ENCODE measurements at regions not wholly inside any gene's neighbourhood (a gene's known extent, or its start where the extent isn't known, plus 50 kb on each side); places are given as distances from the start of the nearest gene placed in this dataset.

- H3K27ac ChIP-seq = no peak overlapping the region
- ATAC-seq (no peak), DNase-seq (no peak), FAIRE-seq (no peak)
- intact Hi-C loops (cut with DNase I) = loop anchor here in 1 of 3 donors (10.0 kb wide), 1 partner anchor 254 kb away; no protein-coding TSS in a partner anchor
- no peak overlapping the region for H3K4me3 ChIP-seq
- TF ChIP-seq, protein P1, sequence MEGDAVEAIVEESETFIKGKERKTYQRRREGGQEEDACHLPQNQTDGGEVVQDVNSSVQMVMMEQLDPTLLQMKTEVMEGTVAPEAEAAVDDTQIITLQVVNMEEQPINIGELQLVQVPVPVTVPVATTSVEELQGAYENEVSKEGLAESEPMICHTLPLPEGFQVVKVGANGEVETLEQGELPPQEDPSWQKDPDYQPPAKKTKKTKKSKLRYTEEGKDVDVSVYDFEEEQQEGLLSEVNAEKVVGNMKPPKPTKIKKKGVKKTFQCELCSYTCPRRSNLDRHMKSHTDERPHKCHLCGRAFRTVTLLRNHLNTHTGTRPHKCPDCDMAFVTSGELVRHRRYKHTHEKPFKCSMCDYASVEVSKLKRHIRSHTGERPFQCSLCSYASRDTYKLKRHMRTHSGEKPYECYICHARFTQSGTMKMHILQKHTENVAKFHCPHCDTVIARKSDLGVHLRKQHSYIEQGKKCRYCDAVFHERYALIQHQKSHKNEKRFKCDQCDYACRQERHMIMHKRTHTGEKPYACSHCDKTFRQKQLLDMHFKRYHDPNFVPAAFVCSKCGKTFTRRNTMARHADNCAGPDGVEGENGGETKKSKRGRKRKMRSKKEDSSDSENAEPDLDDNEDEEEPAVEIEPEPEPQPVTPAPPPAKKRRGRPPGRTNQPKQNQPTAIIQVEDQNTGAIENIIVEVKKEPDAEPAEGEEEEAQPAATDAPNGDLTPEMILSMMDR (IDR thresholded peaks at IDR 0.05) = no peak
- 11 to 13% methylated on average over 1 of the region's 1 CpG for WGBS, 2 donors
- H3K36me3 ChIP-seq = no peaks in the 10 kb centered on the region
- H3K9me3 ChIP-seq = no peaks in the 10 kb centered on the region
- H3K27me3 ChIP-seq = no peaks in the 10 kb centered on the region
- H3K4me1 ChIP-seq = peaks cover 0 to 5% (median 2%) of the 10 kb centered on the region in 3 donors
These were observed 119.5 kb downstream of the MAB21L3 start for GRCh38 chr1:116230712-116231111.

DNA sequence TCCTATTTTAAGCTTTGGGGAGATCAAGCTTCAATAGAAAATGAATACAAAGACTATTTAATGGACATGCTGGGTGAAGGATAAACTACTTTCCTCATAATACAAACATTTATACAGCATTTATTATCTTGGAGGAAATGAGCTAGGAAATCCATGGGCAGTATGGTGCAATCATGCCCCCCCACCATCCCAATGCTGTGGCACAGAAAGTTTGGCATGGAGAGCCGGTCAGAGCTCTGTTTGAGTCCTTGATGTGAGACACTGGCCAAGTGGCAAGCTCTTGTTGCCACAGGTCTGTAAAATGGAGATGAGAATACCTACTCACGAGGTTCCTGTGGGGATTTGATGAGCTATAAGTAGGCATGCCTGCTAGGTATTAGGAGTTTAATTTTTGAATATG is 120.6 kb downstream of the MAB21L3 start:
- peak in 2 of 6 donors; percentile 28 to 55 for DNase-seq
- WGBS, 2 donors = 45 to 53% methylated on average over 2 of the region's 2 CpGs
- H3K27me3 ChIP-seq = no peaks in the 10 kb centered on the region
- H3K9me3 ChIP-seq = no peaks in the 10 kb centered on the region
- FAIRE-seq = no peak
- intact Hi-C loops (cut with DNase I) = loop anchor here in 1 of 3 donors (10.0 kb wide), 1 partner anchor 253 kb away; no protein-coding TSS in a partner anchor
- no peak overlapping the region for H3K4me3 ChIP-seq
- no peak overlapping the region for H3K27ac ChIP-seq
- ATAC-seq = peak; percentile 50 to 78 (median 75)
- H3K36me3 ChIP-seq = no peaks in the 10 kb centered on the region
- peaks cover 0 to 5% (median 2%) of the 10 kb centered on the region in 3 donors for H3K4me1 ChIP-seq
- TF ChIP-seq, protein P1 (IDR thresholded peaks at IDR 0.05) = no peak

DNA sequence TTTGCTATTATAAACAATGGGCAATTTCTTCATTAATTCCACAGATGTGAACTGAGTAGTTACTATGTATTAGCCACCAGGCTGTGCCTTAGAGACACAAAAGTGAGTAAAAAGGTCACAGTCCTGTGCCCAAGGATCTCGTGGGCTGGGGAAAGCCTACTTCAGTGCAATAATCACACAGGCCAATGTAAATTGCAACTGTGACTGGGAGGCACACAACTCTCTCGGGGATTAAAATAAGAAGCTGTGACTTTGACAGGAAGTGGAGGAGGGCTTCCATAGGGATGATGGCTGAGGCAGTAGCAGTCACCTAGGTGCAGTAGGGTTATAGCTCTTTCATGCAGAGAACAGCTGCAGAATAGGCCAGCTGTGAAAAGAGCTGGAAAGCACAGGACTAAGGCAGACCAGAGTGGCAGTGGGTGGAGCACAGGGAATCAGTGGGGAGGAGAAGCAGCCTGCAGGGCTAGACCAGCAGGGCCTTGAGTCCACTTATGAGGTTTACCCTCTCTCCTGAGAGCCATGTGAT is 121.9 kb downstream of the MAB21L3 start:
- FAIRE-seq (no peak), DNase-seq (peak in 2 of 6 donors; percentile 30 to 31), ATAC-seq (peak; percentile 69 to 94 (median 83))
- TF ChIP-seq, protein P1 (IDR thresholded peaks at IDR 0.05) = no peak
- Histone ChIP-seq H3K36me3 (no peaks in the 10 kb centered on the region), H3K4me1 (peaks cover 0 to 5% (median 2%) of the 10 kb centered on the region in 3 donors), H3K9me3 (no peaks in the 10 kb centered on the region), H3K27ac (no peak overlapping the region), H3K27me3 (no peaks in the 10 kb centered on the region), H3K4me3 (no peak overlapping the region)
- intact Hi-C loops (cut with DNase I) = loop anchor here in 1 of 3 donors (10.0 kb wide), 1 partner anchor 252 kb away; no protein-coding TSS in a partner anchor
- 23% methylated on average over 2 of the region's 2 CpGs for WGBS, 2 donors

DNA sequence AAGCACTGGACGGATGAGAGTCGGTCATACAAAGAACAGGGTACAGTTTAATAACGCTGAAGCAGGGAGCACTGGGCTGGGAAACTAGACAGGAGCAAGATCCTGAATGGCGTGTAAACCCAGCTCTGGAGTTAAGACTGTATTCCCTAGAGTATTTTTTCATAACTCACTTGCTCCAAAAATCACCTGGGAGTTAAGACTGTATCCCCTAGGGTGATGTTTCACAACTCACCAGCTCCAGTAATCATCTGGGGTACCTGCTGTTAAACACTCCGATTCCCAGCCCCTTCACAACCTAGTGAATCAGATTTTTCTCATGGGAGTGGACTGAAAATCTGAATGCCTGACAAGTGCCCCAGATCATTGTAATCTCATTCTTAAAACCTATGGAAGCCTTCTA is 123.2 kb downstream of the MAB21L3 start:
- intact Hi-C loops (cut with DNase I) = loop anchor here in 1 of 3 donors (10.0 kb wide), 1 partner anchor 250 kb away; no protein-coding TSS in a partner anchor
- H3K36me3 ChIP-seq = no peaks in the 10 kb centered on the region
- H3K4me3 ChIP-seq = no peak overlapping the region
- peaks cover 0 to 5% (median 2%) of the 10 kb centered on the region in 3 donors for H3K4me1 ChIP-seq
- FAIRE-seq (no peak), ATAC-seq (no peak), DNase-seq (no peak)
- no peak overlapping the region for H3K27ac ChIP-seq
- no peaks in the 10 kb centered on the region for H3K9me3 ChIP-seq
- H3K27me3 ChIP-seq = no peaks in the 10 kb centered on the region
- WGBS, 2 donors = 93% methylated on average over 5 of the region's 5 CpGs
- TF ChIP-seq, protein P1 (IDR thresholded peaks at IDR 0.05) = no peak

- no peaks in the 10 kb centered on the region for H3K27me3 ChIP-seq
- TF ChIP-seq, protein P1 (IDR thresholded peaks at IDR 0.05) = no peak
- no peaks in the 10 kb centered on the region for H3K9me3 ChIP-seq
- no peaks in the 10 kb centered on the region for H3K36me3 ChIP-seq
- H3K27ac ChIP-seq = no peak overlapping the region
- 79 to 94% methylated on average over 1 of the region's 1 CpG for WGBS, 2 donors
- DNase-seq (no peak), FAIRE-seq (no peak), ATAC-seq (no peak)
- intact Hi-C loops (cut with DNase I) = loop anchor here in 1 of 3 donors (10.0 kb wide), 1 partner anchor 245 kb away; no protein-coding TSS in a partner anchor
- no peak overlapping the region for H3K4me3 ChIP-seq
- peaks cover 5 to 13% (median 12%) of the 10 kb centered on the region in 3 donors for H3K4me1 ChIP-seq
These were observed 128.7 kb downstream of the MAB21L3 start for GRCh38 chr1:116239916-116240315.
